T-helper 9 cell (primary cell): ENCODE measurements at regions not wholly inside any gene's neighbourhood (a gene's known extent, or its start where the extent isn't known, plus 50 kb on each side); places are given as distances from the start of the nearest gene placed in this dataset.
"Not testable (repeated sequence)": the region's sequence is repeated elsewhere in the genome, so short reads cannot be mapped to it uniquely, and the experiment has no call there.

Experiments used
- DNase-seq: peaks from one replicate; pipeline ENCODE4 v3.0.0-alpha.2; 2020

- no peak for DNase-seq
These were observed 79.1 kb upstream of the ATP2B1 start for GRCh38 chr12:89787763-89788162.

GRCh38 chr12:89786177-89786810, 77.7 kb upstream of the ATP2B1 start:
- DNase-seq, result no peak

DNA sequence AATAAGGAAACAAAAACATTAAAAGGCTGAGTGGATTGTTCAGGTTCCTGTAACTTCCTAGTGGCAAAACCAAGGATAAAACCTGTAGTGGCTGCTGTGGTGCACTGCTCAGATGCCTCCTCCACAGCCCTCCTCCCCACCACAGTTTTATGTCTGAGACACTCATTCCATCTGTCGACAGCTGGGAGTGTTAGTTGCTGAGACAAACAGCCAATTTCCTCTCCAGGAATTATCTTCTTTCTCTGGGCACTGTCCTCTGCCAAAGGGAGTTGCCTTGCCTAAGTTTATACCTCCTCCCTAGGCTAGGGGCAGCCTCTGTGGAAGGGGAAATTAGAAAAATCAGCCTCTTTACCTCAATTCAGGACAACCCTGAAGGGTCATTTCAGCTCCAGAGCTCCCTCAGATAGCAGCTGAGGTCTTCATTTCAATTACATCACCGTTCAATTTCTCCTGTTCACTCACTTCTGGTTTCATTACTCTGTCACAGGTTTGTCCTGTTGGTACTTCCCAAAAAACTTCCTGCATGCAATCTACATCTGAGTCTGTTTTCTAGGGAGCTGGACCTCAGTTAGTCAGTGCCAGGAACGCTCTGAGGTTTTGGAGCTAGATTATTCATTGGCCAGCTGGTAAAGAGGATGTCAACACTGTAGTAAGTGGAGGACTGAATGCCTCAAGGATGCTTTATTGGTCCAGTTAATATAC, 74.9 kb upstream of the ATP2B1 start:
- DNase-seq, result no peak

GRCh38 chr12:89782807-89783206, 74.2 kb upstream of the ATP2B1 start:
- DNase-seq, result no peak

GRCh38 chr12:89781946-89782550, 73.4 kb upstream of the ATP2B1 start:
- no peak for DNase-seq

GRCh38 chr12:89781156-89781555, 72.5 kb upstream of the ATP2B1 start:
- no peak for DNase-seq

GRCh38 chr12:89779090-89779489, 70.5 kb upstream of the ATP2B1 start:
- no peak for DNase-seq

DNA sequence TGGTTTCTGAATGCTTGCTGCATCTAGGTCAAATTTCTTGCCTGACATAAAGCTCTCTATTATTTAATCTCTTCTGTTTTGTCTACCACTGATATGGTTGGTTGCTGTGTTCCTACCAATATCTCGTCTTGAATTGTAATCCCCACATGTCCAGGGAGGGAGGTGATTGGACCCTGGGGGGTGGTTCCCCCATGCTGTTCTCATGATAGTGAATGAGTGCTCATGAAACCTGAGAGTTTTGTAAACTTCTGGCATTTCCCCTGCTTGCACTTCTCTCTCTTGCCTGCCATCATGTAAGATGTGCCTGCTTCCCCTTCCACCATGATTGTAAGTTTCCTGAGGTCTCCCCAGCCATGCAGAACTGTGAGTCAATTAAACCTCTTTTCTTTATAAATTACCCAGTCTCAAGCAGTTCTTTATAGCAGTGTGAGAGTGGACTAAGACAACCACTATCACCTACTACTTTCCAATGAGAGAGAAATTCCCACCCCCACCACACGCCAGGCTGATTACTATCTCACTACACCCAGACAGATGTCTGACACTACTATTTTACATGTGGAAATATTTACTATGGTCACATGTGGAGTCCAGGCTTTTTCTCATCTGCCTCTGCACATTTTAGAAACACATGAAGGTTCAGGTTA, 69.2 kb upstream of the ATP2B1 start:
- DNase-seq, result no peak

GRCh38 chr12:89775986-89776365, 67.3 kb upstream of the ATP2B1 start:
- no peak for DNase-seq

- DNase-seq, result no peak
These were observed 66.7 kb upstream of the ATP2B1 start for GRCh38 chr12:89775063-89775985.

- DNase-seq, result no peak
These were observed 66.0 kb upstream of the ATP2B1 start for GRCh38 chr12:89774645-89775044.

- DNase-seq, result no peak
These were observed 61.8 kb upstream of the ATP2B1 start for GRCh38 chr12:89770391-89770790.

DNA sequence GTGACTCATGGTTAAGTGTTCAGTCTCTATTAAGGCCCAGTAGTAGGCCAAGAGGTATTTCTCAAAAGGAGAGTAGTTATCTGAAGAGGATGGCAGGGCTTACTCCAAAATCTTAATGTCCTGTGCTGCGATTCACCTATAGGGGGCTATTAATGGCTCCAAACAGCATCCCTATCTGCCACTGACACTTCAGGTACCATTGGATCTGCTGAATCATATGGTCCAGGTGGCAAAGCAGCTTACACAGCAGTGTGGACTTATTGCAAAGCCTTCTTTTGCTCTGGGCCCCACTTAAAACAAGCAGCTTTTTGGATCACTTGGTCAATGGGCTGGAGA, 60.8 kb upstream of the ATP2B1 start:
- no peak for DNase-seq

- DNase-seq, result no peak
These were observed 60.2 kb upstream of the ATP2B1 start for GRCh38 chr12:89768586-89769482.

DNA sequence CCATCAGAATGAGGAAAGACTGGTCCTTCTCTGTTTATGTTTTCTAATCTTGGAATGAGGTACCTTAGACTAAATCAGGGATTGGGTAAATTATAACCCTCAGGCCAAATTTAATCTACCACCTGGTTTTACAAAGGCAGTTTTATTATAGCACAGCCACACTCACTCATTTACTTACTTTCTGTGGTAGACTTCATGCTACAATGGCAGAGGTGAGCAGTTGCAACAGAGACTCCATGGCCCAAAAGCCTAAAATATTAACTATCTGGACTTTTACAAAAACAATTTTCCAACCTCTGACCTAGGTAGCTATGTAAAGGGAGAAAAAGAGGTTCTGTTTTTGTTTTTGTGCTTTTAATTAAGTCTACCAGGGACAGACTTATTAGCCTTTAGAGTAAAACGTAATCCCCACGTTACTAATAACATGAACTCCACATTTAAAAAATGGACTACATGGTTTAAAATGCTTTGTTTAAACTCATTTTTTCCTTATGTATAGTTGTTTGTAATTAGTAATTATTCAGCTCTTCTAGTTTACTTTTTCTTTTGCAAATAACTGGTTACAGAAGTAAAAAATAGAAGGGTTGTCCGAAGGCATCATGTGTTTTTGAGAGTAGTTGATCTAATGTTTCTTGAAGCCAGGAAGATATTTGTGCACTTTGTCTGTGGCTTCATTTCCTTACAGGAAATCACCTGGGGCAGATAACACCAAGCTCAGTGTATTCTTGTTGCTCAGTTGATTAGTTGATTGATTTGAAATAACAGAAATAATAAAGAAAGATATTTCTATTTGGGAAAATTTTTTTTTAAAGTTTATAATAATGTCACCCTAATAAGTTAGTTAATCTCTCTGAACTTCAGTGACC, 57.6 kb upstream of the ATP2B1 start:
- no peak for DNase-seq

DNA sequence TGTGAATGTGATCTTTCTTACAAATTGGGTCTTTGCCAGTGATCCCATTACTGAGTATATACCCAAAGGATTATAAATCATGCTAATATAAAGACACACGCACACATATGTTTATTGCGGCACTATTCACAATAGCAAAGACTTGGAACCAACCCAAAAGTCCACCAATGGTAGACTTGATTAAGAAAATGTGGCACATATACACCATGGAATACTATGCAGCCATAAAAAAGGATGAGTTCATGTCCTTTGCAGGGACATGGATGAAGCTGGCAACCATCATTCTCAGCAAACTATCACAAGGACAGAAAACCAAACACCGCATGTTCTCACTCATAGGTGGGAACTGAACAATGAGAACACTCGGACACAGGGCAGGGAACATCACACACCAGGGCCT, 55.5 kb upstream of the ATP2B1 start:
- not testable (repeated sequence) for DNase-seq

GRCh38 chr12:89762498-89763170, 54.0 kb upstream of the ATP2B1 start:
- DNase-seq, result no peak

- no peak for DNase-seq
These were observed 52.1 kb upstream of the ATP2B1 start for GRCh38 chr12:89760783-89761182.
